Stimulated activated naive CD8-positive, alpha-beta T cell treated with anti-CD3 and anti-CD28 coated beads, Interleukin-15, Interleukin-2, amounts not matched to agents 100 U/mL and 50 U/mL, for 24 hours (primary cell): ENCODE measurements at regions not wholly inside any gene's neighbourhood (a gene's known extent, or its start where the extent isn't known, plus 50 kb on each side); places are given as distances from the start of the nearest gene placed in this dataset.

ENCODE experiments used
- ATAC-seq: fragments of 150-1000 bp; cut with Tn5 transposase; one replicate; pipeline ENCODE4 v1.10.0; 2021
- DNase-seq: peaks from one replicate; pipeline ENCODE4 v3.0.0; 2021

GRCh38 chrX:94041881-94042280 is 367.9 kb downstream of the FAM133A start:
- DNase-seq (no peak), ATAC-seq (no peak)

GRCh38 chrX:94045724-94046123 is 371.7 kb downstream of the FAM133A start:
- DNase-seq, result no peak
- ATAC-seq, result no peak

- ATAC-seq (no peak), DNase-seq (no peak)
Observed at GRCh38 chrX:94051926-94052325, 377.9 kb downstream of the FAM133A start.

- ATAC-seq (no peak), DNase-seq (no peak)
Observed at GRCh38 chrX:94053575-94053974, 379.6 kb downstream of the FAM133A start.

- no peak for DNase-seq
- no peak for ATAC-seq
Observed at GRCh38 chrX:94057385-94057784, 383.4 kb downstream of the FAM133A start.

- ATAC-seq (no peak), DNase-seq (no peak)
Observed at GRCh38 chrX:94058728-94059382, 384.8 kb downstream of the FAM133A start.

GRCh38 chrX:94065091-94065490 is 391.1 kb downstream of the FAM133A start:
- no peak for ATAC-seq
- no peak for DNase-seq

GRCh38 chrX:94089149-94089548 is 415.1 kb downstream of the FAM133A start:
- ATAC-seq (no peak), DNase-seq (no peak)

- ATAC-seq (no peak), DNase-seq (no peak)
Observed at GRCh38 chrX:94097868-94098267, 423.9 kb downstream of the FAM133A start.

GRCh38 chrX:94107981-94108380 is 434.0 kb downstream of the FAM133A start:
- no peak for DNase-seq
- ATAC-seq, result no peak

GRCh38 chrX:94114362-94114761 is 440.4 kb downstream of the FAM133A start:
- no peak for DNase-seq
- no peak for ATAC-seq

GRCh38 chrX:94121799-94122198 is 447.8 kb downstream of the FAM133A start:
- DNase-seq (no peak), ATAC-seq (no peak)

GRCh38 chrX:94123062-94123461 is 449.1 kb downstream of the FAM133A start:
- ATAC-seq, result no peak
- no peak for DNase-seq

- no peak for ATAC-seq
Observed at GRCh38 chrX:94162971-94163370, 489.0 kb downstream of the FAM133A start.

GRCh38 chrX:94178145-94178788 is 504.3 kb downstream of the FAM133A start:
- ATAC-seq, result no peak
- DNase-seq, result no peak

More at GRCh38 chrX:94162971-94163370, 489.0 kb downstream of the FAM133A start:
- no peak for DNase-seq

GRCh38 chrX:94204524-94204923 is 530.5 kb downstream of the FAM133A start:
- no peak for ATAC-seq

GRCh38 chrX:94216738-94217137 is 542.7 kb downstream of the FAM133A start:
- ATAC-seq (no peak), DNase-seq (no peak)

More at GRCh38 chrX:94204524-94204923, 530.5 kb downstream of the FAM133A start:
- no peak for DNase-seq

GRCh38 chrX:94252211-94252610 is 578.2 kb downstream of the FAM133A start:
- ATAC-seq (no peak), DNase-seq (no peak)

- no peak for ATAC-seq
- DNase-seq, result no peak
Observed at GRCh38 chrX:94256396-94256795, 582.4 kb downstream of the FAM133A start.

GRCh38 chrX:94265323-94265722 is 591.3 kb downstream of the FAM133A start:
- ATAC-seq (no peak), DNase-seq (no peak)

GRCh38 chrX:94288325-94288724 is 614.3 kb downstream of the FAM133A start:
- DNase-seq (no peak), ATAC-seq (no peak)

GRCh38 chrX:94288972-94289371 is 615.0 kb downstream of the FAM133A start:
- no peak for DNase-seq
- no peak for ATAC-seq

GRCh38 chrX:94302446-94302845 is 628.4 kb downstream of the FAM133A start:
- no peak for ATAC-seq
- DNase-seq, result no peak

GRCh38 chrX:94329182-94329581 is 655.2 kb downstream of the FAM133A start:
- DNase-seq (no peak), ATAC-seq (no peak)
